Fibroblast of mammary gland (primary cell): ENCODE measurements at regions not wholly inside any gene's neighbourhood (a gene's known extent, or its start where the extent isn't known, plus 50 kb on each side); places are given as distances from the start of the nearest gene placed in this dataset.
"Not testable (repeated sequence)": the region's sequence is repeated elsewhere in the genome, so short reads cannot be mapped to it uniquely, and the experiment has no call there.

Source experiments
- DNase-seq: peaks from one replicate; pipeline ENCODE4 v3.0.0-alpha.2; 2010; ENCODE audit warnings: low read depth
- H3K4me3 ChIP-seq: 2 replicates; pipeline ENCODE4 v1.5.1; 2011; ENCODE audit warnings: low read depth, mild to moderate bottlenecking, low read length, moderate library complexity; ENCODE audit not compliant: control insufficient read depth
- TF ChIP-seq, protein P1 (sequence below): conservative IDR thresholded peaks from 2 replicates; pipeline ENCODE4 v1.5.1; 2011; ENCODE audit warnings: low read depth, low read length, inconsistent platforms; ENCODE audit not compliant: control insufficient read depth, insufficient read depth

DNA sequence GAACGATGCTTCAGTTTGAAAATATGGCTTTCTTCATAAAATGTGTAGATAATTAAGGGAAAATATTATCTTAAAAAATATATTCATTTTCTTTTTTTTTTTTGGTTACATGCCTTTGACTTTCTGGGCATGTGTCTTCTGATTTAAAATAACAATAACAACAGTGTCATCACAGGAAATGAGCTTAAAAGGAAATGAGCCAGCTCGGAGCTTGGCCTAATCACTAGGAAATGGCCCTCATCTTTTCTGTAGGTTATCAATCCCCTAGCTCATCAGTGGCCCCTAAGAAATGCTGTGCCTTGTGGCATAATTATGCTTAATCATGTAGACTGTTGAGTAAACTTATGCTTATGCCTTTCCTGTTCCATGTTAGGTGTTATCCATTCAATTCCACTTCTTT, 141.8 kb upstream of the FHL2 start:
- DNase-seq, result no peak
- TF ChIP-seq, protein P1, sequence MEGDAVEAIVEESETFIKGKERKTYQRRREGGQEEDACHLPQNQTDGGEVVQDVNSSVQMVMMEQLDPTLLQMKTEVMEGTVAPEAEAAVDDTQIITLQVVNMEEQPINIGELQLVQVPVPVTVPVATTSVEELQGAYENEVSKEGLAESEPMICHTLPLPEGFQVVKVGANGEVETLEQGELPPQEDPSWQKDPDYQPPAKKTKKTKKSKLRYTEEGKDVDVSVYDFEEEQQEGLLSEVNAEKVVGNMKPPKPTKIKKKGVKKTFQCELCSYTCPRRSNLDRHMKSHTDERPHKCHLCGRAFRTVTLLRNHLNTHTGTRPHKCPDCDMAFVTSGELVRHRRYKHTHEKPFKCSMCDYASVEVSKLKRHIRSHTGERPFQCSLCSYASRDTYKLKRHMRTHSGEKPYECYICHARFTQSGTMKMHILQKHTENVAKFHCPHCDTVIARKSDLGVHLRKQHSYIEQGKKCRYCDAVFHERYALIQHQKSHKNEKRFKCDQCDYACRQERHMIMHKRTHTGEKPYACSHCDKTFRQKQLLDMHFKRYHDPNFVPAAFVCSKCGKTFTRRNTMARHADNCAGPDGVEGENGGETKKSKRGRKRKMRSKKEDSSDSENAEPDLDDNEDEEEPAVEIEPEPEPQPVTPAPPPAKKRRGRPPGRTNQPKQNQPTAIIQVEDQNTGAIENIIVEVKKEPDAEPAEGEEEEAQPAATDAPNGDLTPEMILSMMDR, result no peak
- no peak overlapping the region for H3K4me3 ChIP-seq

DNA sequence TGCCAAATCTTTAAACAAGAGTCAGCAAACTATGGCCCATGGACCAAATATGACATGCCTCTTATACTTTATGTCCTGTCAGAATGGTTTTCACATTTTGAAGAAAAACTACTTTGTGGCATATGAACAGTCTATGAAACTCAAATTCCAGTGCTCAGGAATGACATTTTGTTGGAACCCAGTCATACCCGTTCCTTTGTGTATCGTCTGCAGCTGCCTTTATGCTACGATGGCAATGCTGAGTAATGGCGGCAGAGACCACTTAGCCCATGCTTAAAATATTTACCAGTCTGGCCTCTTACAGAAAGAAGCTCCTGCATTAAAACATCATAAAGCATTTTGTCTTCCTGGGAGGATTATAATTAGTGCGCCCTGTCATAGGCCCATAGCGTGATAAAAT, 140.5 kb upstream of the FHL2 start:
- TF ChIP-seq, protein P1, result no peak
- DNase-seq, result no peak
- H3K4me3 ChIP-seq, result no peak overlapping the region

DNA sequence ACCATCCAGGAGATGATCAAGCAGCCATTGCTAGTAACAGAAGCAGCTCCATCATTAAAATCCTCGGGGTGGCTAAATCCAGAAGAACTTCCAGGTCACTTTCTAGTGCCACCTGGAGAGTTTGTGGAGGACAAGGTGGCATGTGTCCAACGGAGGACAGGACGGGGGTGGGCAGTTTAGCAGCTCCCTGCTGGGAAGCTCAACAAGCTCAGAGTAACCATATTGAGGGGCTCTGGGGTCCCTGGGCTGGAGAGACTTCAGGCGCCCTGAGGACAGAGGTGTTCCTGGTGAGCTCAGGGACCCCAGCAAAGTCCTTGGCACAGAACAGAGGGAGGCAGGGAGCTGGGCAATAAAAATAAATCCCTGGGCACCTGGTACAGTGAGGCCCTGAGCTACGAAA, 140.0 kb upstream of the FHL2 start:
- TF ChIP-seq, protein P1, result no peak
- no peak for DNase-seq
- H3K4me3 ChIP-seq, result no peak overlapping the region

DNA sequence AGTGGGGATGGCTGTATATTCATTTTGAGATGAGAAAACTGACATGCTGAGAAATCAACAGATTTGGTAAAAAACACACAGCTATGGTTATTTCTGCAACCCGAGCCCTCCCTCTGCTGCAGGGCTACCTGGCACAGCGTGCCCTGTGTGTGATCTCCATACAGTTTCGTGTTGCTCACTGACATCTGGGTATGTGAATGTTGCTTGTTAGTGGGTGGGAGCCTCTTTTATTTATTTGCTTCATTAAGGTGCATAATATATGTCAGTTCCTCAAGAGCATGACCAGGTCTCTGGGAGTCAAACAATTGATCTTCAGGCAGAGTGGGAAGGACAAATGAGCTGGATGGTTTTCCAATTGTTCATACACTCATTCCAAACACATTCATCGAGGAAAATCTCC, 139.1 kb upstream of the FHL2 start:
- no peak for DNase-seq

DNA sequence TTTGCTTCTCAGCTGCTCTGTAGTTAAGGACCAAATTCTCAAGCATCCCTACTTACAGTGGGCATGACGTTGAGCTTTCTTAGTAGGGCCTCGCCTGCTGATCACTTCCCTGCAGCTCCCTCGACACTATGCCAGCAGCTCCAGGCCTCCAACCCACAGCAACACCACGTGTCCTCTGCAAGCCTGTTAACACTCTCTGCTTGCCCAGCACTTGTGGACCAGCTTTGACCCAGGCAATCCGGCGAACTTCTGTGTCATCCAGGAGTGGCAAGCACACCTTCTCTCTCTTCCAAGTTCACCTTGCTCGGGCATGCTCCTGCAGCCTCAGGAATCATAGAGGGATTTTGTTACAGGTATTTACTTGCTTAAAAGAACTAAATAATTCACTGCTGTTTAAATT, 138.6 kb upstream of the FHL2 start:
- DNase-seq, result no peak
- TF ChIP-seq, protein P1, result no peak
- H3K4me3 ChIP-seq, result no peak overlapping the region

More for the DNA sequence above, 139.1 kb upstream of the FHL2 start:
- no peak overlapping the region for H3K4me3 ChIP-seq
- TF ChIP-seq, protein P1, result no peak

DNA sequence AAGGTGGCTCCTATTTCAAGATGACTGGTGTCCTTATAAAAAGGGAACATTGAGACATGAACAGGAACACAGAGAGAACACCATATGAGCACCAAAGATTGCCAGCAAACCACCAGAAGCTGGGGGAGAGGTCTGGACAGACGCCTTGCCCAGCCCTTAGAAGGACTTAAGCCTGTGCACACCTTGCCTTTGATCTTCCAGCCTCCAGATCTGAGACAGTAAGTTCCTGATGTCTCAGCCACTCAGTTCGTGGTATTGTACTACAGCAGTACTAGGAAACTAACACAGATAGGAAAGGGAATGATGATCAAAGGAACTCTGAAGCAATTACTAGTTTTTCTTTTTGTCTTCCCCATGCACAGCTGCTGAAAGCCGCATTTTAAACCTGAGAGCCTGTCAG, 137.3 kb upstream of the FHL2 start:
- no peak for DNase-seq
- TF ChIP-seq, protein P1, result no peak
- H3K4me3 ChIP-seq, result no peak overlapping the region

DNA sequence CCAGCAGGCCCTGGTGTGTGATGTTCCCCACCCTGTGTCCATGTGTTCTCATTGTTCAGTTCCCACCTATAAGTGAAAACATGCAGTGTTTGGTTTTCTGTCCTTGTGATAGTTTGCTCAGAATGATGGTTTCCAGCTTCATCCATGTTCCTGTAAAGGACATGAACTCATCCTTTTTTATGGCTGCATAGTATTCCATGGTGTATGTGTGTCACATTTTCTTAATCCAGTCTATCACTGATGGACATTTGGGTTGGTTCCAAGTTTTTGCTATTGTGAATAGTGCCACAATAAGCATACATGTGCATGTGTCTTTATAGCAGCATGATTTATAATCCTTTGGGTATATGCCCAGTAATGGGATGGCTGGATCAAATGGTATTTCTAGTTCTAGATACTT, 130.4 kb upstream of the FHL2 start:
- DNase-seq, H3K4me3 ChIP-seq: not testable (repeated sequence)
